H9 (cell line): ENCODE measurements at regions not wholly inside any gene's neighbourhood (a gene's known extent, or its start where the extent isn't known, plus 50 kb on each side); places are given as distances from the start of the nearest gene placed in this dataset.

Experiments
- DNase-seq: peaks from one replicate; pipeline ENCODE4 v3.0.0-alpha.2; 2017
- H2AFZ ChIP-seq: one replicate; pipeline ENCODE4 v1.6.1; 2013; ENCODE audit warnings: mild to moderate bottlenecking, low read length, control low read depth, moderate library complexity
- H2AK5ac ChIP-seq: 2 replicates; pipeline ENCODE4 v1.6.1; 2013; ENCODE audit warnings: low read length, control low read depth, mixed read lengths; ENCODE audit not compliant: insufficient read length
- H2BK120ac ChIP-seq: one replicate; pipeline ENCODE4 v1.6.1; 2013; ENCODE audit warnings: low read depth, mild to moderate bottlenecking, low read length, control low read depth, inconsistent platforms; ENCODE audit not compliant: poor library complexity, severe bottlenecking
- H2BK12ac ChIP-seq: 2 replicates; pipeline ENCODE4 v1.6.1; 2013; ENCODE audit warnings: low read length, control low read depth, mixed read lengths, low read depth; ENCODE audit not compliant: insufficient read length
- H2BK15ac ChIP-seq: 2 replicates; pipeline ENCODE4 v1.6.1; 2013; ENCODE audit warnings: low read depth, low read length, control low read depth
- H2BK20ac ChIP-seq: one replicate; pipeline ENCODE4 v1.6.1; 2013; ENCODE audit warnings: low read depth, mild to moderate bottlenecking, low read length, control low read depth, inconsistent platforms; ENCODE audit not compliant: poor library complexity, severe bottlenecking
- H2BK5ac ChIP-seq: 2 replicates; pipeline ENCODE4 v1.6.1; 2013; ENCODE audit warnings: low read length, control low read depth, mixed read lengths; ENCODE audit not compliant: insufficient read length
- H3K14ac ChIP-seq: 2 replicates; pipeline ENCODE4 v1.6.1; 2013; ENCODE audit warnings: low read length, control low read depth; ENCODE audit not compliant: insufficient read depth
- H3K18ac ChIP-seq: 2 replicates; pipeline ENCODE4 v1.6.1; 2013; ENCODE audit warnings: low read depth, mild to moderate bottlenecking, mixed read lengths, low read length, control low read depth; ENCODE audit not compliant: insufficient read length
- H3K23ac ChIP-seq: 2 replicates; pipeline ENCODE4 v1.6.1; 2013; ENCODE audit warnings: low read length, control low read depth, mixed read lengths, low read depth; ENCODE audit not compliant: insufficient read length
- H3K23me2 ChIP-seq: 2 replicates; pipeline ENCODE4 v1.6.1; 2013; ENCODE audit warnings: low read depth, mild to moderate bottlenecking, mixed read lengths, low read length, control low read depth; ENCODE audit not compliant: insufficient read length, poor library complexity, severe bottlenecking
- H3K27ac ChIP-seq: 2 replicates; pipeline ENCODE4 v1.5.1; 2013; ENCODE audit warnings: low read length, control low read depth, mixed read lengths, low read depth; ENCODE audit not compliant: insufficient read length
- H3K27me3 ChIP-seq: 2 replicates; pipeline ENCODE4 v1.6.1; 2013; ENCODE audit warnings: low read length, control low read depth, inconsistent platforms; ENCODE audit not compliant: insufficient read depth
- H3K4ac ChIP-seq: 2 replicates; pipeline ENCODE4 v1.6.1; 2013; ENCODE audit warnings: low read depth, mild to moderate bottlenecking, control low read depth, inconsistent platforms, low read length, moderate library complexity
- H3K4me1 ChIP-seq: 2 replicates; pipeline ENCODE4 v1.6.1; 2013; ENCODE audit warnings: low read length, control low read depth, inconsistent platforms; ENCODE audit not compliant: insufficient read depth
- H3K4me2 ChIP-seq: 2 replicates; pipeline ENCODE4 v1.6.1; 2013; ENCODE audit warnings: low read length, control low read depth, mixed read lengths; ENCODE audit not compliant: insufficient read length, insufficient read depth
- H3K56ac ChIP-seq: 2 replicates; pipeline ENCODE4 v1.6.1; 2013; ENCODE audit warnings: low read depth, mild to moderate bottlenecking, mixed read lengths, low read length, control low read depth; ENCODE audit not compliant: insufficient read length
- H3K79me1 ChIP-seq: 2 replicates; pipeline ENCODE4 v1.6.1; 2013; ENCODE audit warnings: low read depth, mild to moderate bottlenecking, moderate library complexity, low read length, control low read depth, inconsistent platforms; ENCODE audit not compliant: insufficient read depth, poor library complexity, severe bottlenecking
- H3K79me2 ChIP-seq: 2 replicates; pipeline ENCODE4 v1.6.1; 2013; ENCODE audit warnings: low read length, control low read depth, inconsistent platforms; ENCODE audit not compliant: insufficient read depth
- H3K9ac ChIP-seq: 2 replicates; pipeline ENCODE4 v1.6.1; 2013; ENCODE audit warnings: low read length, control low read depth, mixed read lengths; ENCODE audit not compliant: insufficient read length; ENCODE audit errors: extremely low read depth
- H3K9me3 ChIP-seq: one replicate; pipeline ENCODE4 v1.6.1; 2013; ENCODE audit warnings: low read depth, low read length, inconsistent platforms; ENCODE audit not compliant: control insufficient read depth
- H3T11ph ChIP-seq: one replicate; pipeline ENCODE4 v1.6.1; 2013; ENCODE audit warnings: mild to moderate bottlenecking, low read length, control low read depth, inconsistent platforms
- H4K20me1 ChIP-seq: one replicate; pipeline ENCODE4 v1.6.1; 2013; ENCODE audit not compliant: control insufficient read depth, insufficient read length, insufficient read depth
- H4K5ac ChIP-seq: 2 replicates; pipeline ENCODE4 v1.6.1; 2013; ENCODE audit warnings: low read depth, mild to moderate bottlenecking, mixed read lengths, low read length, control low read depth; ENCODE audit not compliant: insufficient read length
- H4K8ac ChIP-seq: replicated peaks from 2 replicates; pipeline ENCODE4 v1.6.1; 2013; ENCODE audit warnings: low read length, control low read depth, mixed read lengths, low read depth; ENCODE audit not compliant: insufficient read length
- H4K91ac ChIP-seq: 2 replicates; pipeline ENCODE4 v1.6.1; 2013; ENCODE audit warnings: low read depth, mild to moderate bottlenecking, moderate library complexity, mixed read lengths, low read length, control low read depth; ENCODE audit not compliant: insufficient read length
- H3K27ac Mint-ChIP-seq, 3 experiments: 2 replicates in 2 of 3; 3 replicates in 1 of 3; pipeline ENCODE4 v1.8.0; 2020 to 2021; ENCODE audit warnings: mixed read lengths in 3 of 3, mild to moderate bottlenecking in 1 of 3, moderate library complexity in 1 of 3
- H3K27me3 Mint-ChIP-seq: 2 replicates; pipeline ENCODE4 v1.8.0; 2021; ENCODE audit warnings: low read depth, mild to moderate bottlenecking, moderate library complexity, mixed read lengths
- H3K36me3 Mint-ChIP-seq, 3 experiments: 2 replicates in 2 of 3; 3 replicates in 1 of 3; pipeline ENCODE4 v1.8.0; 2020 to 2021; ENCODE audit warnings: low read depth in 3 of 3, mixed read lengths in 3 of 3; ENCODE audit not compliant: insufficient read depth in 1 of 3
- H3K4me1 Mint-ChIP-seq, 2 experiments: 2 replicates each; pipeline ENCODE4 v1.8.0; 2020; ENCODE audit warnings: mixed read lengths in 2 of 2
- H3K4me3 Mint-ChIP-seq, 2 experiments: 2 replicates in 1 of 2; 3 replicates in 1 of 2; pipeline ENCODE4 v1.8.0; 2020 to 2021; ENCODE audit warnings: mild to moderate bottlenecking in 2 of 2, mixed read lengths in 2 of 2, moderate library complexity in 1 of 2
- H3K9me3 Mint-ChIP-seq, 2 experiments: 2 replicates in 1 of 2; 3 replicates in 1 of 2; pipeline ENCODE4 v1.8.0; 2020; ENCODE audit warnings: mild to moderate bottlenecking in 2 of 2, mixed read lengths in 2 of 2, moderate library complexity in 1 of 2
- CTCF ChIP-seq: fragments of 200-600 bp; sonication (generic); conservative IDR thresholded peaks from 3 replicates; pipeline ENCODE4 v1.8.0; 2021; ENCODE audit warnings: antibody characterized with exemption, mild to moderate bottlenecking
- WGBS: extraction: QIAGEN DNeasy Blood & Tissue Kit; methylation state at CpG from one replicate; pipeline ENCODE4 v1.1.7; 2013; ENCODE audit warnings: missing lambda C conversion rate, low lambda C conversion rate, mixed read lengths; ENCODE audit not compliant: insufficient read length; ENCODE audit errors: extremely low coverage; 5-methylcytosine and 5-hydroxymethylcytosine counted together

GRCh38 chr11:62034036-62034338, 66.6 kb upstream of the FTH1 start:
- Histone ChIP-seq H2BK15ac (no peak overlapping the region), H3K9me3 (no peaks in the 10 kb centered on the region), H3K79me2 (no peaks in the 10 kb centered on the region), H3K4ac (no peak overlapping the region), H3K14ac (no peak overlapping the region), H3K9ac (no peak overlapping the region), H2AFZ (no peak overlapping the region), H2AK5ac (no peak overlapping the region), H3K23me2 (no peaks in the 10 kb centered on the region), H4K5ac (no peak overlapping the region), H2BK12ac (no peak overlapping the region), H4K8ac (no peak overlapping the region), H3K27ac (no peak overlapping the region), H3K27me3 (no peaks in the 10 kb centered on the region), H3K18ac (no peak overlapping the region), H2BK5ac (no peak overlapping the region), H4K20me1 (no peaks in the 10 kb centered on the region), H3K23ac (no peak overlapping the region), H3T11ph (no peak overlapping the region), H2BK120ac (no peak overlapping the region), H2BK20ac (no peak overlapping the region), H3K4me2 (no peak overlapping the region), H3K56ac (no peak overlapping the region), H3K79me1 (no peaks in the 10 kb centered on the region), H3K4me1 (peaks cover 2% of the 10 kb centered on the region; the same call in 1 of the 2 replicates), H4K91ac (no peak overlapping the region)
- Mint-ChIP-seq H3K27me3 (peaks cover 7% of the 10 kb centered on the region), H3K9me3 (peaks cover 3 to 8% of the 10 kb centered on the region in 2 experiments; a peak in 4 of 5 replicates), H3K36me3 (no peaks in the 10 kb centered on the region; a peak in 2 of 7 replicates), H3K4me1 (peaks cover 12 to 15% of the 10 kb centered on the region in 2 experiments), H3K4me3 (no peak overlapping the region), H3K27ac (no peak overlapping the region)
- DNase-seq, result no peak
- WGBS, result no CpG with 5 or more reads among the region's 1 CpG
- no peak for TF ChIP-seq CTCF
